A549 (cell line): ENCODE measurements at regions not wholly inside any gene's neighbourhood (a gene's known extent, or its start where the extent isn't known, plus 50 kb on each side); places are given as distances from the start of the nearest gene placed in this dataset.

Source experiments
- ATAC-seq, 2 experiments: fragments of 200-7000 bp in 1 of 2; fragments of >200 bp in 1 of 2; cut with Nextera tagmentation in 1 of 2; cut with Tn5 transposase in 1 of 2; 3 replicates each; pipeline versions ENCODE4 v1.8.0 to v1.9.1; 2018 to 2020; ENCODE audit warnings: mild to moderate bottlenecking in 1 of 2, moderate library complexity in 1 of 2
- CTCF ChIA-PET: fragments of 300-600 bp; sonication (Branson Sonifier 250); formaldehyde crosslinking; extraction: SDS; loops from one replicate; lab custom pipeline; 2021; ENCODE audit warnings: antibody characterized with exemption, inconsistent platforms; lab: Yijun Ruan, JAX
- POLR2A ChIA-PET: fragments of 350-600 bp; formaldehyde crosslinking; extraction: SDS; loops from one replicate; lab custom pipeline; 2021; ENCODE audit warnings: antibody characterized with exemption, inconsistent platforms; lab: Yijun Ruan, JAX
- DNase-seq, 2 experiments: peaks; one replicate each; pipeline versions ENCODE4 v3.0.0 to v3.0.0-alpha.2; 2011 to 2016; ENCODE audit warnings: low read depth in 1 of 2, low spot score in 1 of 2
- FAIRE-seq: peaks from 2 replicates; lab custom pipeline; 2011; peaks lifted over from hg19 to GRCh38; lab: Jason Lieb, UNC
- H3K27ac ChIP-seq, 2 experiments: fragments of >200 bp; sonication (Bioruptor Twin); formaldehyde crosslinking; 3 replicates each; pipeline ENCODE4 v1.5.1; 2016 to 2017
- H3K4me1 ChIP-seq: fragments of >200 bp; sonication (Bioruptor Twin); formaldehyde crosslinking; 3 replicates; pipeline ENCODE4 v1.6.1; 2016
- H3K4me2 ChIP-seq: fragments of >200 bp; sonication (Bioruptor Twin); formaldehyde crosslinking; 3 replicates; pipeline ENCODE4 v1.6.1; 2016
- H3K4me3 ChIP-seq: fragments of >200 bp; sonication (Bioruptor Twin); formaldehyde crosslinking; 3 replicates; pipeline ENCODE4 v1.5.1; 2016
- H3K9me3 ChIP-seq: fragments of >200 bp; sonication (Bioruptor Twin); formaldehyde crosslinking; 3 replicates; pipeline ENCODE4 v1.6.1; 2016
- CHD4 ChIP-seq: fragments of 200-600 bp; sonication (generic); IDR thresholded peaks from 2 replicates; pipeline ENCODE4 v1.6.1; 2016; ENCODE audit warnings: antibody characterized with exemption, mild to moderate bottlenecking, borderline replicate concordance
- EHF ChIP-seq: fragments of 250-450 bp; sonication (Bioruptor Pico); IDR thresholded peaks from 2 replicates; pipeline ENCODE4 v1.5.0; 2020; ENCODE audit warnings: mild to moderate bottlenecking
- FOSB ChIP-seq: fragments of 250-450 bp; sonication (Bioruptor Pico); IDR thresholded peaks from 2 replicates; pipeline ENCODE4 v1.5.0; 2020; ENCODE audit warnings: mild to moderate bottlenecking, moderate library complexity
- FOSL2 ChIP-seq, 2 experiments: fragments of 450-650 bp in 1 of 2; fragments of >200 bp in 1 of 2; sonication (Bioruptor Twin) in 1 of 2; formaldehyde crosslinking; IDR thresholded peaks; 2 replicates each; pipeline versions ENCODE4 v1.5.0 to v1.6.1; 2016 to 2020; ENCODE audit warnings: mild to moderate bottlenecking in 1 of 2, moderate library complexity in 1 of 2
- GATA3 ChIP-seq: IDR thresholded peaks from 2 replicates; pipeline ENCODE4 v1.6.1; 2012; ENCODE audit warnings: borderline replicate concordance
- HDAC2 ChIP-seq: fragments of 200-600 bp; sonication (generic); IDR thresholded peaks from 2 replicates; pipeline ENCODE4 v1.6.1; 2016
- JUN ChIP-seq, 2 experiments: fragments of >200 bp; sonication (Bioruptor Twin); formaldehyde crosslinking; IDR thresholded peaks; 2 replicates in 1 of 2; 3 replicates in 1 of 2; pipeline ENCODE4 v1.6.1; 2016 to 2017
- MAZ ChIP-seq: fragments of 150-350 bp; IDR thresholded peaks from 2 replicates; pipeline ENCODE4 v1.6.1; 2014; ENCODE audit warnings: antibody characterized with exemption, low read depth, low read length, borderline replicate concordance
- MYC ChIP-seq: IDR thresholded peaks from 2 replicates; pipeline ENCODE4 v1.6.1; 2012; ENCODE audit warnings: mild to moderate bottlenecking, inconsistent platforms, low read length, improper control_type of control experiment, borderline replicate concordance
- NFE2L2 ChIP-seq: fragments of 150-350 bp; conservative IDR thresholded peaks from 2 replicates; pipeline ENCODE4 v1.6.1; 2014; ENCODE audit warnings: low read length
- NPAS2 ChIP-seq: fragments of 250-450 bp; sonication (Bioruptor Pico); IDR thresholded peaks from 2 replicates; pipeline ENCODE4 v1.8.0; 2022; ENCODE audit warnings: mild to moderate bottlenecking, moderate library complexity, borderline replicate concordance
- NR3C1 ChIP-seq: fragments of >200 bp; sonication (Bioruptor Twin); formaldehyde crosslinking; IDR thresholded peaks from 3 replicates; pipeline ENCODE4 v1.6.1; 2017
- POLR2A ChIP-seq: IDR thresholded peaks from 2 replicates; pipeline ENCODE4 v1.6.1; 2012; ENCODE audit warnings: mild to moderate bottlenecking, low read length
- POLR2AphosphoS2 ChIP-seq: conservative IDR thresholded peaks from 2 replicates; pipeline ENCODE4 v1.6.1; 2012; ENCODE audit warnings: low read length, improper control_type of control experiment, inconsistent platforms
- RAD21 ChIP-seq, 2 experiments: fragments of >200 bp in 1 of 2; sonication (Bioruptor Twin) in 1 of 2; formaldehyde crosslinking in 1 of 2; IDR thresholded peaks in 1 of 2; conservative IDR thresholded peaks in 1 of 2; 2 replicates in 1 of 2; 3 replicates in 1 of 2; pipeline ENCODE4 v1.6.1; 2012 to 2018; ENCODE audit warnings: inconsistent platforms in 1 of 2
- RNF2 ChIP-seq: fragments of 200-600 bp; sonication (generic); IDR thresholded peaks from 2 replicates; pipeline ENCODE4 v1.6.1; 2016; ENCODE audit warnings: low read depth, mild to moderate bottlenecking, antibody characterized with exemption, moderate library complexity, borderline replicate concordance
- TFCP2L1 ChIP-seq: fragments of 250-450 bp; sonication (Bioruptor Pico); IDR thresholded peaks from 2 replicates; pipeline ENCODE4 v1.5.0; 2021; ENCODE audit warnings: mild to moderate bottlenecking
- ZFP36 ChIP-seq: fragments of 450-650 bp; IDR thresholded peaks from 2 replicates; pipeline ENCODE4 v1.6.1; 2014; ENCODE audit warnings: borderline replicate concordance; ENCODE audit not compliant: partially characterized antibody
- ZSCAN20 ChIP-seq: fragments of 250-450 bp; sonication (Bioruptor Pico); IDR thresholded peaks from 2 replicates; pipeline ENCODE4 v1.8.0; 2022; ENCODE audit warnings: mild to moderate bottlenecking, moderate library complexity
- WGBS: methylation state at CpG from one replicate; pipeline ENCODE4 v1.1.6; 2017; ENCODE audit errors: missing lambda C conversion rate; 5-methylcytosine and 5-hydroxymethylcytosine counted together
- TF ChIP-seq, protein P1 (sequence below): fragments of 250-450 bp; sonication (Bioruptor Pico); IDR thresholded peaks from 2 replicates; pipeline ENCODE4 v1.5.0; 2021; ENCODE audit warnings: mild to moderate bottlenecking, moderate library complexity, borderline replicate concordance
- TF ChIP-seq, protein P2 (sequence below): fragments of 250-450 bp; sonication (Bioruptor Pico); IDR thresholded peaks from 2 replicates; pipeline ENCODE4 v1.5.0; 2020; ENCODE audit warnings: low read depth, mild to moderate bottlenecking, moderate library complexity

DNA sequence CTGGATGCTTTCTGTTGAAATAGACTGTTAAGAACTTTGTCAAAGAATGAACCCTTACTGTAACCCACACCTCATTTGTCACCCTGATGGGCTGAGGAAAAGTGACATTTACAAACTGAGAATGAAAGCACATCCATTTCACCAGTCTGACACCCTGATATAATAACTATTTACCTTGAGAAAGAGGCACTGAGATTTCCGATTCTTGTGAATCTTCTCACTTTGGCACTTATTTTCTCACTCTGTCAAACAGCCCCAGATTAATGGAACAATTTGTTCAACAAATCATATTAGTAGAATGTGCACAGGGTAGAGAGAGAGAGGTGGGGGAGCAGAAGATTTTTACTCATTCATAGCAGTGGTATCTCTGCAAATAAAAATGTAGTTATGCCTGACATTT lies 606.9 kb downstream of the MCTP2 start:
- no peak for FAIRE-seq

DNA sequence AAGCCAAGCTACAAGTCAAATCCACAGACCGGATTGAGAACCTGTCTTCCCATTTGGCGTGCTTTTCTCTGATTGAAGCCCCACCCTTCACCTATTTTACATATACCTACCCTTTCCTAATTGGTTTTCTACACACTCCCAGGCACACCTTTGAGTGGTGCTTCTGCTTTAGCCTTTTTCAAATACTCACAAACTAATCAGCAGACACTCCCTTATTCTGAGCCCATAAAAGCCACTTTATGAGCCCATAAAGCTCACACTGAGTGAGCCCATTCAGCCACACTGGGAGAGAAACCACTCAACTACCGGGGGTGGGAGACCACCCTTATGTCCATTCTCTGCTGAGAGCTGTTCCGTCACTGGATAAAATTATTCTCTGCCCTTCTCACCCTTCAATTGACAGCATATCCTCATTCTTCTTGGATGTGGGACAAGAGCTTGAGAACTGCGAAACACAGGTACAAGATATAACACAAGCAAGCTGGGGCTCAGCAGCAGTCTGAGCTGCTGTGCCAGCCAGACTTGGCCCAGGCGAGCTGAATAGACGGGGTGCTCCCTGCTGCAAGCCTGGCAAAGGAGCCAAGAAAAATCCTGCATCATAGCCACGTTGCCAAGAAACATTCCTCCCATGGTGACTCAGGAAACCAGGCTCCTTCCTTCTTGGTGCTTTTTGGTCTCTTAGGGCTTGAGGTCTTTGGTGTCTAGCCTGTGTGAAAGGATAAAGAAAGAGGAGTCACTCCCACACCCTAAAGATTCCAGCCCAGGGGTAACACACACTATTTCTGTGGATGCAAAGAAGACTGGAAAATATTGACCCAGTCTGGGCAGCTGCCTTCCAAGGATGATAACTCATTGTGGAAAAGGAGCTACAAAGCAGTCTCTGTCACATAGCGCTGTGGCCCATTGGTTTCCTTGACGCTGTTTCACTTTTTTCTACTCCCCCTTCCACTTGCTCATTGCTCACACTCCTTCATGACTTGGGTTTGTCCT lies 609.7 kb downstream of the MCTP2 start:
- ChIA-PET CTCF (no interaction called here), POLR2A (no interaction called here)
- H3K4me3 ChIP-seq: no peak overlapping the region
- FAIRE-seq: no peak
- no peak overlapping the region for H3K4me2 ChIP-seq
- WGBS: 13% methylated on average over 10 of the region's 10 CpGs
- peaks cover 2% of the 10 kb centered on the region; the same call in 2 of the 3 replicates for H3K9me3 ChIP-seq
- no peak for ATAC-seq
- no peaks in the 10 kb centered on the region for H3K4me1 ChIP-seq
- TF ChIP-seq EHF (CRISPR knock-in tag) (no peak), NFE2L2 (no peak), ZFP36 (no peak), MYC (no peak), JUN (IDR thresholded peaks at IDR 0.05) (no peak), RNF2 (no peak), FOSB (no peak), CHD4 (no peak), POLR2AphosphoS2 (no peak), TFCP2L1 (CRISPR knock-in tag) (no peak), HDAC2 (no peak), POLR2A (no peak), GATA3 (no peak), FOSL2 (IDR thresholded peaks at IDR 0.05) (no peak), FOSL2 (CRISPR knock-in tag; IDR thresholded peaks at IDR 0.05) (no peak), NR3C1 (no peak), NPAS2 (CRISPR knock-in tag) (no peak), RAD21 (conservative IDR thresholded peaks at IDR 0.05 in 1 of 2, IDR thresholded peaks at IDR 0.05 in 1 of 2) (no peak)
- TF ChIP-seq, protein P1, sequence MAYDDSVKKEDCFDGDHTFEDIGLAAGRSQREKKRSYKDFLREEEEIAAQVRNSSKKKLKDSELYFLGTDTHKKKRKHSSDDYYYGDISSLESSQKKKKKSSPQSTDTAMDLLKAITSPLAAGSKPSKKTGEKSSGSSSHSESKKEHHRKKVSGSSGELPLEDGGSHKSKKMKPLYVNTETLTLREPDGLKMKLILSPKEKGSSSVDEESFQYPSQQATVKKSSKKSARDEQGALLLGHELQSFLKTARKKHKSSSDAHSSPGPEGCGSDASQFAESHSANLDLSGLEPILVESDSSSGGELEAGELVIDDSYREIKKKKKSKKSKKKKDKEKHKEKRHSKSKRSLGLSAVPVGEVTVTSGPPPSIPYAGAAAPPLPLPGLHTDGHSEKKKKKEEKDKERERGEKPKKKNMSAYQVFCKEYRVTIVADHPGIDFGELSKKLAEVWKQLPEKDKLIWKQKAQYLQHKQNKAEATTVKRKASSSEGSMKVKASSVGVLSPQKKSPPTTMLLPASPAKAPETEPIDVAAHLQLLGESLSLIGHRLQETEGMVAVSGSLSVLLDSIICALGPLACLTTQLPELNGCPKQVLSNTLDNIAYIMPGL (CRISPR knock-in tag): no peak
- H3K27ac ChIP-seq: no peak overlapping the region
- DNase-seq: no peak

More for the DNA sequence above, 606.9 kb downstream of the MCTP2 start:
- WGBS: 5% methylated on average over 1 of the region's 1 CpG
- DNase-seq (no peak), ATAC-seq (no peak)
- H3K4me2 ChIP-seq: no peak overlapping the region
- no peak overlapping the region for H3K4me3 ChIP-seq
- ChIA-PET CTCF (no interaction called here), POLR2A (no interaction called here)
- no peaks in the 10 kb centered on the region for H3K4me1 ChIP-seq
- TF ChIP-seq, protein P2, sequence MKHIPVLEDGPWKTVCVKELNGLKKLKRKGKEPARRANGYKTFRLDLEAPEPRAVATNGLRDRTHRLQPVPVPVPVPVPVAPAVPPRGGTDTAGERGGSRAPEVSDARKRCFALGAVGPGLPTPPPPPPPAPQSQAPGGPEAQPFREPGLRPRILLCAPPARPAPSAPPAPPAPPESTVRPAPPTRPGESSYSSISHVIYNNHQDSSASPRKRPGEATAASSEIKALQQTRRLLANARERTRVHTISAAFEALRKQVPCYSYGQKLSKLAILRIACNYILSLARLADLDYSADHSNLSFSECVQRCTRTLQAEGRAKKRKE (CRISPR knock-in tag): no peak
- TF ChIP-seq MAZ (no peak), ZSCAN20 (CRISPR knock-in tag) (no peak)
- TF ChIP-seq, protein P1 (CRISPR knock-in tag): no peak
- peaks cover 2% of the 10 kb centered on the region; the same call in 2 of the 3 replicates for H3K9me3 ChIP-seq
- no peak overlapping the region for H3K27ac ChIP-seq
